Left colon (tissue), 2 donors: ENCODE measurements at regions not wholly inside any gene's neighbourhood (a gene's known extent, or its start where the extent isn't known, plus 50 kb on each side); places are given as distances from the start of the nearest gene placed in this dataset.

Experiments
- ATAC-seq: fragments of 200-7000 bp; cut with Tn5 transposase; one replicate; pipeline ENCODE4 v1.9.1; 2020; ENCODE audit warnings: mild to moderate bottlenecking, moderate library complexity
- DNase-seq, 2 donors: peaks; one replicate each; pipeline ENCODE4 v3.0.0-alpha.2; 2020
- intact Hi-C, 2 donors: fragments of 100-400 bp; cut with DNase I in 1 of 2; cut with micrococcal nuclease in 1 of 2; formaldehyde crosslinking; loops; one replicate each; pipeline versions ENCODE4 v1.11.2 to v1.14.0; 2022; cut with DNase I, micrococcal nuclease
- donor health status: DM: no; HTN: no; CAD: no.
- donor health status: DM: yes; HTN: yes; CAD: no.

DNA sequence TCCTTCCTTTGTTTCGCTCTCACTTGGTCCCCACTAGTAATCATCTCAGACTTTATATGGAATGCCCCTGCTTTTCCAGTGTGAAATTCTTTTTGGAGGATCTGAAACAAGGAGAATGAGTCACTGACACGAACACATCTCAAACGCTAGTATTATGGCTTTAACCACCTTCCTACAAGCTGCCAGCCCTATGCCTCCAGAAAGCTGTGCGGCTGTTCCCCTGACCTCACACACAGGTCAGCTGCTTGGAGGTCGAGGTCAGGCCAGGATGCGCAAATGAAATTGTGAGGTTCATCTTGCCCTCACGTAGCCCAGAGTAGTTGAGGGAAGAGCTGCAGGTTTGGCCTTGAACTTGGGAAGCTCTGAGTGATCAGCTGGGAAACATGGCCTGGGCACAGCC is 449.8 kb downstream of the FGF9 start:
- ATAC-seq (no peak), DNase-seq (no peak)
- intact Hi-C loops: no loop called here

DNA sequence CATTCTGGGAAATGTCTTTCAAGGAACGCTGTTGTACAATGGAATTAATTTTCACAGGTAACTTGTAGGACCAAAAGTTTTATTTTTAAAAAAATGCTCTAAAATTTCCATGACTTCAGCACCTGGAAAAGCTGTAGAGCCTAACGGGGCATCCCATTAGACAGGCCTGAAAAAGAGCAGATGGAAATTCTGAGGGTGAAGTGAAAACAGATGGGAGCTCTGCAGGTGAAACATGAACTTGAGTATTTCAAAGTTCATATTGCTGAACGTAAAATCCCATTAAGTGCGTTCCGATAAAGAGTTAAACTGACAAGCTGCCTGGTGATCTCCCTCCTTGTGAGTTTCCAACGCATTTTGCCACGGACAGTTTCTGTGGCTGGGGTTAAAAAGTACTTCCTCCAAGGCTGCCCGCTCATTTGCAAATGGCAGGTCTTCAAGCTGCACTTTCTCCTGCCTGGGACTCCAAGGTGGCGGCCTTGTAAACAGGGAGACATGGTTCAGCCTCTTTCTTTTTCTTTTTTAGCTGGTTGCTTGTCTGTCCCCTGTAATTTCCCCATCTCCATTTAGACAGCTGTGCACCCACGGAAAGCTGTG is 450.4 kb downstream of the FGF9 start:
- ATAC-seq (no peak), DNase-seq (no peak)
- intact Hi-C loops: no loop called here

DNA sequence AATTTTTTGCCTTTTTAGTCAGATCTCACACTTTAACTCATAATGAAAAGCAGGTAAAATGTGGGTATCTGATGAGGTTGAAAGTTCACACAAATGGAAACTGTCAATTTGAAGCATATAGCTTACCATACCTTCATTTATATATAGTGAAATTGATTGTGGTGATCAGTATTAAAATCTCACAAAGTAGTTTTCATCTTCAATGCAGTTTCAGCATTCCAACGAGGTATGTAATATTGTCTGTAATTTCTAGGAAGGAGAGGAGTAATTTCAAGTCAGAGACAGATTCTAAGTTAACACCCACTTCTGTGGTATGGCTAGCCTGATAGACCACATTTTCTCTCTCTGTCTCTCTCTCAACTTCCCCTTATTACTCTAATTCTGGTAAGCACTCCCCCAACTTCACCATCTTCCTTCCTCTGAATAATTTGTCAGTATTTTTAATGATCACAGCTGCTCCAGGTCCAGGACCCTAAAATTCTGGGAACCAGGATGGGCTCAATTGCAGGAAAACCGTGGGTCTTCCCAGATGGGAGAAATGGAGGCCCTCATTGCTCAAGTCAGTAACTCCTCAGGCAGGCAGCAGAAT is 455.7 kb downstream of the FGF9 start:
- ATAC-seq (no peak), DNase-seq (no peak)
- intact Hi-C loops: no loop called here

DNA sequence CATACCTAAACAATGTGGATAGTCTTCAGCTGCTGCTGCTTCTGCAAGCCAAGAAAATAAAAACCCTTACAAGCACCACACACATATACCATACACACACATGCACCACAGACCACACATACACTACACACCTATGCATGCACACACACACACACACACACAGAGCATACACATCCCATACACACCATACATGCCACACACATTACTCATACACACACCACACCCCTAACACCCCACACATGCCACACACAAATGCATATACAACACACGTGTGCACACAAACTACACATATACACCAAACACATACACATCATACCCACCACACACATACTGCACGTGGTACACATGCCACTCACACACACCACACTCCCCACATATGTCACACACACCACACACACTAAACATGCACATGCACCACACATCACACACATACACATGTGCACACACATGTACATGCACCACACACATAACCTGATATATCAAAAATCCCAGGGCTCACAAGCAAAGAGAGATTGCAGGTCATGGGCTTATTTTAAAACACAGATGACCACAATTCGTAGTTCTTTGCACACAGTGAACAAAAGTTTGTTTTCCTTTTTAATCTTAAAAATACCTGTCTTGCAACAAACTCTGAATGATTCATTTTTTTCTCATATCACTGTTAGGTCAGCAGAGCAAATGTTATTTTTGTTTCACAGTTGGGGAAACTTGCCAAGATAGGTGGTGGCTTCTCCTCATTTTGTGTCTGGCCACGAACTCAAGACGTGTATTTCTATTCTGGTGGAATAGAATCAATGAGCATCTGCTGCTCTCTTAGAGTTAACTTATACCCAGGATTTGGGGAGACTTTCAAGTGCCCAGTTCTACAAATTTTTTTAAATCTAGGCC is 456.6 kb downstream of the FGF9 start:
- intact Hi-C loops: no loop called here
- ATAC-seq (no peak), DNase-seq (no peak)

DNA sequence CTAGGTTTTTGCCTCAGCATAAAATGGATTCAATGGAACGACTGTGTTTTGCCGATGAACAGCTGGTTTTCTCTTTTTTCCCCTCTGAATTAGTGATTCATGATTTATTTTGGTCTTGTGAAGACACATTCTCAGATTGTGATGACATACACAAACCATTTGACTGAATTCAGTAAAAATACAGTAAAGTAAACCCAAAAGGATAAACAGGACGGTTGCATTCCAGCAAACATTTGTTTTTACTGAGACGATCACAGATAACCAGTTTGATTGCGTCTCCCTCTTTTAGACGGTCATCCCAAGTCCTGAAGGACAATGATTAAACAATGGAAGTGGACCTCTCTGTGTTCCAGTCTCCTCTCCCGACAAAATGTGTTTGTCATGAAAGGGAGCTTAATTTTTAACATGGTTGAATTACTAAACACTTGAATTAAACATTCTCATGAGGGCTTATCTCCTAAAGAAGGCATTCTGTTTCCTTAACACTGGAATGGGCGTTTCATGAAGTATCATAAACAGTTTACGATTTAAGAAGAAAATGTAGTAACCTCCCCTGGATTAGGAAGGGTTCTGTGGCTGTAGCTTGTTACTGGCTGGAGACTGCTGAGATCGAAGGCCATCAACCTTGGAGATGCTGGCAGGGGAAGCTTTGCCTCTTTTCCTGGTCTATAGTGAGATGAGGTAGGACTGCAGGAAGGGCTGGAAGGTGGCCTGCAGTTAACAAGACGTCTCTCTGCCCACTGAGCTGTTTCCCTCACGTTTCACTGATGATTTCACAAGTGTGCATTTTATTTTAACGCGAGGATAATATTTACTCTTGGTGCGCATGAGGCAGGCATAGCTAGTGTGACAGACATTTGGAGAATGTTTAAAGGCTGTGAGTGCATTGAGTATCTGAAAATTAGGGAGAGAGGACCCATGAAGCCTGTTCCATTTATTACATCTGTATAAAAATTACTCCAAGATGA is 457.9 kb downstream of the FGF9 start:
- intact Hi-C loops: no loop called here
- peak; percentile 91 for ATAC-seq
- no peak for DNase-seq

DNA sequence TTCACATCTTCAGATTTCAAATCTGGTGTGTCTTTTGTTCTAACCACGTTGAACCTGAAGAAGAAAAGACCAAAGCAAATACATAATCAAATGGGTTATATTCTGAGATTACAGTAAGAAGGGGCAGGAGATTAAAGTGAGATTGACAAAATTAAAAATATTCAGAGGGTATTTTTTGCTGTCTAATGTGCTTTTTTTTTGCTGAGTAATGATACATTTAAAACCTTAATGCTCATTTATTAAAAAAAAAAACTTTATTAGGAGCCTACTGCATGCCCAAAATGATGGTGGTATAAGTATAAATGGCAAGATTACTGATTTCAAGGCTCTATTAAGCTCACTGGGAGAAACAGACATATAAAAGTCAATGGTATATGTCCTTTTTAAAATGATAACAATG is 459.4 kb downstream of the FGF9 start:
- intact Hi-C loops: no loop called here
- ATAC-seq (no peak), DNase-seq (no peak)

DNA sequence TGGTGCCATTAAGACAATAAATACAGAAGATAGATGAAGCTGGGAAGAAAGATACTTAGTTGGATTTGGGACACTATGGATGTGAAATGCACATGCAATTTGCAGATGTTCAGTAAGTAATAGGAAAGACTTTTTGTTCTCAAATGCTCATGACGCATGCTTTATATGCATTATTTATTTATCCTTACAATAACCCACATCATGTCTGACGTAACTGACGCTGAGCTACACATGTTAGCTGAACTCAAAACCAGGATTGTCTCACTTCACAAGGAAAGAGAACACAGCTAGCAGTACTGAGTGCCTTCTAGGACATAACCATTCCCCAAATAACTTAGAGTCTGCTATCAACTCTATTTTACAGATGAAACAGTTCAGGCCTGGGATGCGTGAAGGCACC is 463.4 kb downstream of the FGF9 start:
- intact Hi-C loops: no loop called here
- no peak for ATAC-seq
- no peak for DNase-seq

DNA sequence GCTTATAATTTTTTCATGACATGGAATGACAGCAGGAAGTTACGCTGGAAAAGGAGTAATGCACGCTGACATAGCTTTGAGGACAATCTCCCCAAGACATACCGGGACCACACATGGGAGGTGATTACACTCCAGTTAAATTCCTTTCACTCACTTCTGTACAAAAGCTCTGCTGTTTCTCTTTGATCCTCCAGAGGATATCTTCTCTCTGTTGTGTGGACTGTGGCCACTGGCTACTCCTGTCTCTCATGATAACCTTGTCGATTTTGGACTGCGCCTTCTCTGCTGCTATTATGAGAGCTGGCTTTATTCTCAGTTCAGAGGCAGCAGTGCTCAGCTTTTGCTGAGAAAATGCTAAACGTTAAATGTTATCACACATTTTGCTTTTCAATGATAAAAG is 464.6 kb downstream of the FGF9 start:
- ATAC-seq: no peak
- intact Hi-C loops: no loop called here

DNA sequence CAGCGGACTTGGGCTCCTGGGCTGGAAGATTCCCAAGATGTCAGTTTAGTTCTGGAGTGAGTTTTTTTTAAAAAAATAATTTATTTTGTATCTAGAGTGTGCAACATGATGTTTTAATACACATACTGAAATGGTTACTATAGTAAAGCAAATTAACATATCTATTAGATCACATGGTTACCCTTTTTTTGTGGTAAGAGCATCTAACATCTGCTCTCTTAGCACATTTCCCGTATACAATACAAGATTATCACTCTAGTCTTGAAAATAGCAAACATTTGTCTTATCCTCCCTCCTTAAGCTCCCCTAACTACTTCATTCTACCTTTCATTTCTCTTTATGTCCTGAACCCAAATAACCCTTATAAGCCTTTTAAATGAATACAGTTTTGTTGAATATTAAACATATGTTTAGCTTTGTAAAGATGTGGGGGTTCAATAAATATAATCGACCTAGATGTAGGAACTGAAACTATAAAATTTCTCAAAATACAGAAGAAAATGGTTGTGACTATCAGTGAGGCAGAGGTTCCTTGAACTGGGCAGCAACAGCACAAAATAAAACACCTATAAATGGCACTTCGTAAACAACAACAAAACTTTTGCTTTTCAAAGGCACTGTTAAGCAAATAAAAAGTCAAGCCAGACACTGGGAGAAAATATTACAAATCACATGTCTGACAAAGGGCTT is 466.6 kb downstream of the FGF9 start:
- no peak for ATAC-seq
- intact Hi-C loops: no loop called here

More for the DNA sequence above, 464.6 kb downstream of the FGF9 start:
- no peak for DNase-seq

DNA sequence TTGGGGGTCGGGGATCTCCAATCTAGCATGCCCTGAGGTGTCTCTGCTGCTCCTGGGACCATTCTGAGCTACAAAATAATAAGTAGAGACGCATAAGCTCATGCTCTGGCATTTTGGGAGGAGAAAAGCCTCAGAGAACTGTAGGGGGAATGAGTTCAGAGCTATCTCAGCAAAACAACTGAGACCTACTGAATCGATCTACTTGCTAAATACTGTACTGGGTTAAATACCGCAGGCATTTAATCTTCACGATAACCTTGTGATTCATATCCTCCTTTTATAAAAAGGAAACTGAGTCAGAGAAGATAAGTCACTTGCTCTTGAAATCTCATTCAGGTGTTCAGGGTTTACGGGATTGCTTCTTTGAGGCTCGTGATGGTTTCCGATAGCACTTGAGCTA is 468.1 kb downstream of the FGF9 start:
- no peak for DNase-seq
- ATAC-seq: no peak
- intact Hi-C loops: no loop called here

More for the DNA sequence above, 466.6 kb downstream of the FGF9 start:
- DNase-seq: no peak

DNA sequence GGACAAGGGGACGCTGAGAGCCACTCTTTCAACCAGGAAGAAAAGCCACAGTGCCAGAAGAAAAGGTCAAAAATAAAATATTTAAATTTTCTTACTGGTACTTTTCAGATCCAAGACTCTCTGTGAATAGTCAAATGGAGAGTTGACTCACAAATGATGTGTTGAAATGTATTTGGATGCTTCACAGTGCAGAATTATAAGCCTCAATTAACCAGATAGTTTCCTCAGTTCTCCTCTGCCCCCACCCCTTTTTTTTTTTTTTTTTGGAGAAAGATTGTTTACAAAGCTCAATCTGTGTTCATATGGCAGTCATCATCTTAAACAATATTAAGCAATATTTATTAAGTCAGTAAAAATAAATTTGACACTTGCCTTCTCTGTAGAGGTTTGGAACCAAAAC is 470.8 kb downstream of the FGF9 start:
- DNase-seq: no peak
- no peak for ATAC-seq
- intact Hi-C loops: no loop called here

DNA sequence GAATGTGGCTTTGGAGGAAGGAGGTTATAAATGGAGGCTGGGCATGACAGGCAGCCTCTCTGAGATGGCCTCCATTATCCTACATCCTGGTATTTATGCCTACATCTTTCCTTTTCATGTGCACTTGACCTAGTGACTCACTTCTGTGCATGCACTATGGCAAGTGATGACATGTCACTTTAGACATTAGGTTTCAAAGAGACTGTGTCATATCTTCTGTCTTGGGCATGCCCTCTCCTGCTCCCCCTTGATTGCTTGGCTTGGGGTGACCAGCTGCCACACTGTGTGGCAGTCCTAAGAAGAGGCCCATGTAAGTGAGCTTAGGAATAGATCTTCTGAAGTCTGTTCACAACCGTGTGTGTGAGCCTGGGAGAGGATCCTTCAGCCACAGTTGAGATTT is 472.8 kb downstream of the FGF9 start:
- ATAC-seq (no peak), DNase-seq (no peak)
- intact Hi-C loops: no loop called here

DNA sequence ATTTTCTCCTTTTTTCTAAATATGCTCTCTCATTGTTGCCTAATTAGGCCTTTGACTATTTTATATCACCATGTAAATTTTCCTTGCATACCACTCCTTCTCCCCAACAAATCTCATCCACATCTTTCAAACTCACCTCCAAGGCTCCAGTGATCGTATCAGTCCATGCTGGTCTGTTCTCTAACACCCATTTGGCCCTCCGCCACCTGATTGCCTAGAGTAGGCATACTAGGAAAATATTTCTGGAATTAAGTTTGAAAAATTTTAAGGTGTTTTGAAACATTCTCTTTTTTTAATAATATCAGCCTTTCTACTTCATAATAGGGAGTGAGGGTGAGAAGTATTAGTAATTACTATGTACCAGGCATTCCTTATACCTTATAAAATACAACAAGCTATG is 473.9 kb downstream of the FGF9 start:
- DNase-seq (no peak), ATAC-seq (no peak)
- intact Hi-C loops: no loop called here

DNA sequence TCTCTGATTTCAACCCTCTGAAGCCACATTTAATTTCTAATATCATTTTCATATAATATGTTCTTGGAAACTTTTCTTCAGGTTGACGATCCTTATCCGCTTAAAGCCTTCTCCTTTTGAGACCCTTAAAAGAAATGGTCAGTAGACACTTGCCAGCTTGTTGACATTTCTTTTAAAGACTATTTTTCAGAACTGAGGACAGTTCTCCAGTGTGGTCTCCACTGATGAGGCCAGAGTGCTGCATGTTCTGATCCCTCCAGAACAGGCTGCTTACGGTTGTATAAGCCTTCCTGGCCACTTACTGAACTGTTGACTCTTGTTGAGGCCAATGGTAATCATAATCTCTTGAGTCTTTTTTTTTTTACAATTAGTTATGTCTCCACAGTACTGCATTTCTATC is 477.3 kb downstream of the FGF9 start:
- intact Hi-C loops: no loop called here
- ATAC-seq: no peak
- DNase-seq: no peak

DNA sequence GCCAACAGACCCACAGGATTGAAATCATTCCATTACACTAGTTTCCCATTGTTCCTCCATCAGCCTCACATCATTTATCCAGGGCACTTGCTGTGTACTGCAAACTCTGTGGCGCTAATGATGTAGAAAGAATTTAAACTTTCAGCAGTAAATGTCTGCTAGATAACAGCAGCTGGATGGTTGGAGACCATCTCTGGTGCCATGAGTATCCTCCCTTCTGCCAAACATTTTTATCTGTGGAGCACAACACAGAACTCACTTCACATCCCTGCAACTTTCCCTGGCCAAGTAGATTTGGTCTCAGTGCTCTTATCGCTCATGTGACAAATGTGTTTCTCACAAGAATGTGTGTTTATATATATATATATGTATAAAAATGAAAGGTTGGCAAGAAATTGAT is 481.9 kb downstream of the FGF9 start:
- DNase-seq (no peak), ATAC-seq (no peak)
- intact Hi-C loops: no loop called here

DNA sequence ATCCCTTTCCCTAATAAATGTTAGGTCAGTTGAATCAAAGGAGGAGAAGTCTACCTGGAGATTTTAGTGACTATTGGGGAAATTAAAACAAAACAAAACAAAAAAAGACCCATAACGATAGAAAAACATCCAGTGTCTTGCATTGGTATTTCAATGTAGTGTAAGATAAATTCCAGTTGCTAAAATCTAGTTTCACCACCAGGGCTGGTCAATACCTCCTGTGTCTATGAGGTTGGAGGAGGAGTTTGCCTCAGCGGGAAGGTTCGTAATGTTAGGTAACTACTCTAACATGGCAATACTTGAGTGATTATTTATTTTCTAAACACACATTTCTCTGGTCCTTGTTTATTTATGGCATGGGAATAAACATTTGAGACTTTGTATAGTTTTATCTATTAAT is 483.2 kb downstream of the FGF9 start:
- no peak for DNase-seq
- intact Hi-C loops: no loop called here
- ATAC-seq: no peak

DNA sequence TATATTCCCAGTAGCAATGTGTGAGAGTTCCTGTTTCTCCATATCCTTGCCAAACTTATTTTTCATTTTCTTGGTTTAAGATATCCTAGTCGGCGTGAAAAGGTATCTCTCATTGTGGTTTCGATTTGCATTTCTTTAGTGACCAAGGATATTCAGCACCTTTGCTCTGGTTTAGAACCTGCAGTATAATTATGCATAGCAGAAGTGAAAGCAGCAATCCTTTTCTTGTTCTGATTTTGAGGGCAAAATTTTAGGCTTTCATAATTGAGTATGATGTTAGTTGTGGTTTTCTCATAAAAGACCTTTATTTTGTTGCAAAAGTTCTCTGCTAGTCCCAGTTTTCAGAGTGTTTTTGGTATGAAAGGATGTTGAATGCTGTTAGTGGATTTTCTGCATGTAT is 491.0 kb downstream of the FGF9 start:
- DNase-seq (no peak), ATAC-seq (no peak)
- intact Hi-C loops: no loop called here

DNA sequence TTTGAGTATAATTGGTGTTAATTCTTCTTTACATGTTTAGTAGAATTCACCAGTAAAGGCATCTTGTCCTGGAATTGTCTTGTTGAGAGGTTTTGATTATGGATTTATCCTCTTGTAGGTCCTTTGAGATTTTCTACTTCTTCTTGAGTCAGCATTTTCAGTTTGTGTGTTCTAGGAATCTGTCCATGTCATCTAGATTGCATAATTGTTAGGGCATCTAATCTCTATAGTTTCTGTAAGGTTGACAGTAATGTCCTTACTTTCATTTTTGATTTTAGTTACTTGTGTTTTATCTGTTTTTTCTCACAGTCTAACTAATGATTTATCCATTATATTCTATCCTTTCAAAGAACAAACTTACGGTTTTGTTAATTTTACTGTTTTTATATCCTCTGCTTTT is 492.0 kb downstream of the FGF9 start:
- no peak for ATAC-seq
- intact Hi-C loops: no loop called here
- DNase-seq: no peak
